Loucy (cell line): ENCODE measurements at regions not wholly inside any gene's neighbourhood (a gene's known extent, or its start where the extent isn't known, plus 50 kb on each side); places are given as distances from the start of the nearest gene placed in this dataset.

ENCODE experiments used
- H2AFZ ChIP-seq: fragments of 200-600 bp; sonication (generic); 2 replicates; pipeline ENCODE4 v1.6.0; 2016; ENCODE audit warnings: antibody characterized with exemption, mild to moderate bottlenecking, low read length, moderate library complexity
- H3F3A ChIP-seq: fragments of 200-600 bp; 2 replicates; pipeline ENCODE4 v1.6.0; 2016; ENCODE audit warnings: antibody characterized with exemption, low read depth, mild to moderate bottlenecking
- H3K27me3 ChIP-seq: fragments of 200-600 bp; sonication (generic); 2 replicates; pipeline ENCODE4 v1.6.1; 2014; ENCODE audit warnings: low read length, mild to moderate bottlenecking; ENCODE audit not compliant: insufficient read depth, poor library complexity, severe bottlenecking
- H3K36me3 ChIP-seq: fragments of 200-600 bp; sonication (generic); 2 replicates; pipeline ENCODE4 v1.6.1; 2016; ENCODE audit warnings: low read length; ENCODE audit not compliant: insufficient read depth
- H3K4me1 ChIP-seq: fragments of 200-600 bp; sonication (generic); 2 replicates; pipeline ENCODE4 v1.5.1; 2014; ENCODE audit warnings: low read length, mild to moderate bottlenecking; ENCODE audit not compliant: insufficient read depth, poor library complexity, severe bottlenecking
- H3K4me2 ChIP-seq: fragments of 200-600 bp; sonication (generic); 2 replicates; pipeline ENCODE4 v1.6.0; 2014; ENCODE audit warnings: antibody characterized with exemption, low read length, low read depth, mild to moderate bottlenecking; ENCODE audit not compliant: poor library complexity, severe bottlenecking
- H3K4me3 ChIP-seq: fragments of 200-600 bp; sonication (generic); 2 replicates; pipeline ENCODE4 v1.5.1; 2014; ENCODE audit warnings: low read length, mild to moderate bottlenecking, mixed read lengths; ENCODE audit not compliant: poor library complexity, severe bottlenecking
- H3K79me2 ChIP-seq: fragments of 200-600 bp; sonication (generic); 2 replicates; pipeline ENCODE4 v1.6.1; 2014; ENCODE audit warnings: low read length; ENCODE audit not compliant: insufficient read depth
- H3K9ac ChIP-seq: fragments of 200-600 bp; sonication (generic); 2 replicates; pipeline ENCODE4 v1.6.0; 2014; ENCODE audit warnings: mild to moderate bottlenecking, low read depth, low read length, moderate library complexity; ENCODE audit not compliant: poor library complexity, severe bottlenecking
- H3K9me2 ChIP-seq: fragments of 200-600 bp; sonication (generic); replicated peaks from 2 replicates; pipeline ENCODE4 v1.6.1; 2016; ENCODE audit warnings: low read depth, low read length, mixed read lengths
- H3K9me3 ChIP-seq: fragments of 200-600 bp; sonication (generic); 2 replicates; pipeline ENCODE4 v1.6.1; 2014; ENCODE audit warnings: mild to moderate bottlenecking, antibody characterized with exemption, low read length, low read depth; ENCODE audit not compliant: insufficient read depth
- H4K20me1 ChIP-seq: fragments of 200-600 bp; sonication (generic); 2 replicates; pipeline ENCODE4 v1.6.0; 2014; ENCODE audit warnings: antibody characterized with exemption, low read length, mild to moderate bottlenecking; ENCODE audit not compliant: insufficient read depth, poor library complexity, severe bottlenecking
- EZH2phosphoT487 ChIP-seq: fragments of 200-600 bp; IDR thresholded peaks from 2 replicates; pipeline ENCODE4 v1.6.1; 2018; ENCODE audit warnings: antibody characterized with exemption, mild to moderate bottlenecking, moderate library complexity, borderline replicate concordance
- TF ChIP-seq, protein P1 (sequence below): fragments of 200-600 bp; sonication (generic); conservative IDR thresholded peaks from 2 replicates; pipeline ENCODE4 v1.5.1; 2014; ENCODE audit warnings: mild to moderate bottlenecking, antibody characterized with exemption, low read length

DNA sequence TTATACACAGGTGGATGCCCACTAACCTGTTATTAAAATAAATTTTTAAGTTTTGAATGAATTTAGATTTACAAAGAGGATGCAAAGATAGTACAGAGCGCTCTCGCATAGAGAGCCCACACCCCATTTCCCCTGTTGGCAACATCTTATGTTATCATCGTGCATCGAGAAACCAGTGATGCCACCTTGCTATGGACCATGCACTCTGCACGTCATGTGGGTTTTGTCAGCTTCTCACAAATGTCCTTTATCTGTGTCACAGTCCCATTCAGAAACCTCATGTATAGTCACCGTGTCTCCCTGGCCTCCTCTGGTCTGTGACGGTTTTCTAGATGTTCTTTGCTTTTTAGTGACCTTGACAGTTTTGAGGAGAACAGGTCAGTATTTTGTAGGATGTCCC is 60.0 kb downstream of the ING1 start:
- H2AFZ ChIP-seq: no peak overlapping the region
- H3K4me2 ChIP-seq: no peak overlapping the region
- peaks cover 3% of the 10 kb centered on the region for H3K4me1 ChIP-seq
- TF ChIP-seq, protein P1, sequence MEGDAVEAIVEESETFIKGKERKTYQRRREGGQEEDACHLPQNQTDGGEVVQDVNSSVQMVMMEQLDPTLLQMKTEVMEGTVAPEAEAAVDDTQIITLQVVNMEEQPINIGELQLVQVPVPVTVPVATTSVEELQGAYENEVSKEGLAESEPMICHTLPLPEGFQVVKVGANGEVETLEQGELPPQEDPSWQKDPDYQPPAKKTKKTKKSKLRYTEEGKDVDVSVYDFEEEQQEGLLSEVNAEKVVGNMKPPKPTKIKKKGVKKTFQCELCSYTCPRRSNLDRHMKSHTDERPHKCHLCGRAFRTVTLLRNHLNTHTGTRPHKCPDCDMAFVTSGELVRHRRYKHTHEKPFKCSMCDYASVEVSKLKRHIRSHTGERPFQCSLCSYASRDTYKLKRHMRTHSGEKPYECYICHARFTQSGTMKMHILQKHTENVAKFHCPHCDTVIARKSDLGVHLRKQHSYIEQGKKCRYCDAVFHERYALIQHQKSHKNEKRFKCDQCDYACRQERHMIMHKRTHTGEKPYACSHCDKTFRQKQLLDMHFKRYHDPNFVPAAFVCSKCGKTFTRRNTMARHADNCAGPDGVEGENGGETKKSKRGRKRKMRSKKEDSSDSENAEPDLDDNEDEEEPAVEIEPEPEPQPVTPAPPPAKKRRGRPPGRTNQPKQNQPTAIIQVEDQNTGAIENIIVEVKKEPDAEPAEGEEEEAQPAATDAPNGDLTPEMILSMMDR: no peak
- no peak for TF ChIP-seq EZH2phosphoT487
- H3K36me3 ChIP-seq: no peaks in the 10 kb centered on the region
- H3F3A ChIP-seq: no peaks in the 10 kb centered on the region
- no peaks in the 10 kb centered on the region for H3K9me2 ChIP-seq
- H3K9ac ChIP-seq: no peak overlapping the region
- H3K79me2 ChIP-seq: no peaks in the 10 kb centered on the region
- no peaks in the 10 kb centered on the region for H4K20me1 ChIP-seq
- no peaks in the 10 kb centered on the region for H3K27me3 ChIP-seq
- H3K9me3 ChIP-seq: no peaks in the 10 kb centered on the region
- no peak overlapping the region for H3K4me3 ChIP-seq

DNA sequence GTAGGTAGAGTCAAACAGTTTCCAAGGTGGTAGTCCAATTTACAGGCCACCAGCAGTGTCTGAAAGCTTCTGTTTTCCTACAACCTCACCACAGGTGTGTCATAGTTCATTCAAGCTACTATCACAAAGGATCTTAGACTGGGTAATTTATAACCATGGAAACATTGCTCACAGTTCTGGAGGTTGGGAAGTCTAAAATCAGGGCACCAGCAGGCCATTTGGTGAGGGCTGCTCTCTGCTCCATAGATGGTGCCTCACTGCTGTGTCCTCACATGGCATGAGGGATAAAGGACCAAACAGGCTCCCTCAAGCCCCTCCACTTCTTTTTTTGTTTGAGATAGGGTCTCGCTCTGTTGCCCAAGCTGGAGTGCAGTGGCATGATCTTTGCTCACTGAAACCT is 60.6 kb downstream of the ING1 start:
- H4K20me1 ChIP-seq: no peaks in the 10 kb centered on the region

DNA sequence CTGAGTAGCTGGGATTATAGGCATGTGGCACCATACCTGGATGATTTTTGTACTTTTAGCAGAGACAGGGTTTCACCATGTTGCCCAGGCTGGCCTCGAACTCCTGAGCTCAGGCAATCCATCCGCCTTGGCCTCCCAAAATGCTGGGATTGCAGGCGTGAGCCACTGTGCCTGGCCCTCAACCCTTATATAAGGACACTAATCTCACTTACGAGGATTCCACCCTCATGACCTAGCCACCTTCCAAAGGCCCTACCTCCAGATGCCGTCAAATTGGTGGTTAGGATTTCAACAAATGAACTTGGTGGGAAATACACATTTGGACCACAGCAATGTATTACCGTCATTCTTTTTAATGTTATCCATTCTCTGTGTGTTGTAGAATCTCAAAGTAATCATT is 61.0 kb downstream of the ING1 start:
- Histone ChIP-seq H3K9me3 (no peaks in the 10 kb centered on the region), H3F3A (no peaks in the 10 kb centered on the region), H3K9ac (no peak overlapping the region), H3K36me3 (no peaks in the 10 kb centered on the region), H3K9me2 (no peaks in the 10 kb centered on the region), H3K79me2 (no peaks in the 10 kb centered on the region), H3K4me1 (peaks cover 3% of the 10 kb centered on the region), H3K4me3 (no peak overlapping the region), H4K20me1 (no peaks in the 10 kb centered on the region), H2AFZ (no peak overlapping the region), H3K27me3 (no peaks in the 10 kb centered on the region), H3K4me2 (no peak overlapping the region)
- TF ChIP-seq, protein P1: no peak
- no peak for TF ChIP-seq EZH2phosphoT487

More for the DNA sequence above, 60.6 kb downstream of the ING1 start:
- Histone ChIP-seq H3K4me3 (no peak overlapping the region), H3K36me3 (no peaks in the 10 kb centered on the region), H3F3A (no peaks in the 10 kb centered on the region), H3K9me2 (no peaks in the 10 kb centered on the region), H2AFZ (no peak overlapping the region), H3K9ac (no peak overlapping the region), H3K79me2 (no peaks in the 10 kb centered on the region), H3K27me3 (no peaks in the 10 kb centered on the region), H3K4me1 (peaks cover 3% of the 10 kb centered on the region), H3K9me3 (no peaks in the 10 kb centered on the region), H3K4me2 (no peak overlapping the region)
- TF ChIP-seq, protein P1: no peak
- no peak for TF ChIP-seq EZH2phosphoT487
